ENCODE measurements at regions not wholly inside any gene's neighbourhood (a gene's known extent, or its start where the extent isn't known, plus 50 kb on each side); places are given as distances from the start of the nearest gene placed in this dataset.

GRCh38 chr9:86807367-86807976 lies 139.8 kb downstream of the GAS1 start:
- TF ChIP-seq, protein P1, sequence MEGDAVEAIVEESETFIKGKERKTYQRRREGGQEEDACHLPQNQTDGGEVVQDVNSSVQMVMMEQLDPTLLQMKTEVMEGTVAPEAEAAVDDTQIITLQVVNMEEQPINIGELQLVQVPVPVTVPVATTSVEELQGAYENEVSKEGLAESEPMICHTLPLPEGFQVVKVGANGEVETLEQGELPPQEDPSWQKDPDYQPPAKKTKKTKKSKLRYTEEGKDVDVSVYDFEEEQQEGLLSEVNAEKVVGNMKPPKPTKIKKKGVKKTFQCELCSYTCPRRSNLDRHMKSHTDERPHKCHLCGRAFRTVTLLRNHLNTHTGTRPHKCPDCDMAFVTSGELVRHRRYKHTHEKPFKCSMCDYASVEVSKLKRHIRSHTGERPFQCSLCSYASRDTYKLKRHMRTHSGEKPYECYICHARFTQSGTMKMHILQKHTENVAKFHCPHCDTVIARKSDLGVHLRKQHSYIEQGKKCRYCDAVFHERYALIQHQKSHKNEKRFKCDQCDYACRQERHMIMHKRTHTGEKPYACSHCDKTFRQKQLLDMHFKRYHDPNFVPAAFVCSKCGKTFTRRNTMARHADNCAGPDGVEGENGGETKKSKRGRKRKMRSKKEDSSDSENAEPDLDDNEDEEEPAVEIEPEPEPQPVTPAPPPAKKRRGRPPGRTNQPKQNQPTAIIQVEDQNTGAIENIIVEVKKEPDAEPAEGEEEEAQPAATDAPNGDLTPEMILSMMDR (conservative IDR thresholded peaks at IDR 0.05) = no peak
- TF ChIP-seq EZH2 (IDR thresholded peaks at IDR 0.05; ENCODE audit: low read depth) = no peak

Measured in PC-9 (cell line).